Esophagus squamous epithelium (tissue), 4 donors: ENCODE measurements at regions not wholly inside any gene's neighbourhood (a gene's known extent, or its start where the extent isn't known, plus 50 kb on each side); places are given as distances from the start of the nearest gene placed in this dataset.
"Not testable (repeated sequence)": the region's sequence is repeated elsewhere in the genome, so short reads cannot be mapped to it uniquely, and the experiment has no call there.

ENCODE experiments used
- POLR2A ChIP-seq, 4 donors: fragments of 450-650 bp; IDR thresholded peaks; one replicate each; pipeline ENCODE4 v1.6.1; 2017; ENCODE audit warnings: antibody characterized with exemption in 4 of 4, mild to moderate bottlenecking in 4 of 4, moderate library complexity in 3 of 4
- TF ChIP-seq, protein P1 (sequence below), 6 experiments: fragments of 450-650 bp in 4 of 6; fragments of 200-600 bp in 2 of 6; sonication (generic) in 2 of 6; IDR thresholded peaks; one replicate each; pipeline ENCODE4 v1.5.1; 2016 to 2019; ENCODE audit warnings: antibody characterized with exemption in 6 of 6, mild to moderate bottlenecking in 4 of 6, moderate library complexity in 4 of 6

DNA sequence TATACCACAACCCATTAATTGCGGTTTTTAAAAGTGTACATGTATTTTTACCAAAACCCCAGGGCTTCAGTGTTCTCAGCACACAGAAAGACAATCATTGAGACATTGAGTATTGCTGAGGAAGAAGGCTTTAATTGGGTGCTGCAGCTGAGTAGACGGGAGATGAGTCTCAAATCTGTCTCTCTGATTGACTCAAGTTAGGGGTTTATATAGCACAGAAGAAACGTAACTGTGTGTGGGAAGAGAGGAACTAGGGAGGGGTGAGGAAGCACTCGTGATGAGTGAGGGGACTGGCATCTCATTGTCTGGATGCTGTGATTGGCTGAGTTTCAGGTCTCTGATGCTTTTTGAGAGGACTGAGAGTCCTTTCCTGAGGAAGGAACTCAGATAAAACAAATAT lies 62.8 kb downstream of the NBPF8 start:
- TF ChIP-seq, protein P1, sequence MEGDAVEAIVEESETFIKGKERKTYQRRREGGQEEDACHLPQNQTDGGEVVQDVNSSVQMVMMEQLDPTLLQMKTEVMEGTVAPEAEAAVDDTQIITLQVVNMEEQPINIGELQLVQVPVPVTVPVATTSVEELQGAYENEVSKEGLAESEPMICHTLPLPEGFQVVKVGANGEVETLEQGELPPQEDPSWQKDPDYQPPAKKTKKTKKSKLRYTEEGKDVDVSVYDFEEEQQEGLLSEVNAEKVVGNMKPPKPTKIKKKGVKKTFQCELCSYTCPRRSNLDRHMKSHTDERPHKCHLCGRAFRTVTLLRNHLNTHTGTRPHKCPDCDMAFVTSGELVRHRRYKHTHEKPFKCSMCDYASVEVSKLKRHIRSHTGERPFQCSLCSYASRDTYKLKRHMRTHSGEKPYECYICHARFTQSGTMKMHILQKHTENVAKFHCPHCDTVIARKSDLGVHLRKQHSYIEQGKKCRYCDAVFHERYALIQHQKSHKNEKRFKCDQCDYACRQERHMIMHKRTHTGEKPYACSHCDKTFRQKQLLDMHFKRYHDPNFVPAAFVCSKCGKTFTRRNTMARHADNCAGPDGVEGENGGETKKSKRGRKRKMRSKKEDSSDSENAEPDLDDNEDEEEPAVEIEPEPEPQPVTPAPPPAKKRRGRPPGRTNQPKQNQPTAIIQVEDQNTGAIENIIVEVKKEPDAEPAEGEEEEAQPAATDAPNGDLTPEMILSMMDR (IDR thresholded peaks at IDR 0.05), result not testable (repeated sequence)
- not testable (repeated sequence) for TF ChIP-seq POLR2A (IDR thresholded peaks at IDR 0.05)
